Gastroesophageal sphincter (tissue), 3 donors: ENCODE measurements at regions not wholly inside any gene's neighbourhood (a gene's known extent, or its start where the extent isn't known, plus 50 kb on each side); places are given as distances from the start of the nearest gene placed in this dataset.

Experiments
- CTCF ChIP-seq, 4 experiments: fragments of 200-600 bp in 2 of 4; fragments of 450-650 bp in 2 of 4; sonication (generic) in 1 of 4; IDR thresholded peaks; one replicate each; pipeline ENCODE4 v1.5.1; 2017 to 2019; ENCODE audit warnings: antibody characterized with exemption in 4 of 4, mild to moderate bottlenecking in 2 of 4, moderate library complexity in 2 of 4
- POLR2AphosphoS5 ChIP-seq: sonication (generic); formaldehyde crosslinking; IDR thresholded peaks from one replicate; pipeline ENCODE4 v1.6.1; 2017; ENCODE audit warnings: antibody characterized with exemption

GRCh38 chr7:125462615-125463014 is 533.0 kb upstream of the POT1 start:
- no peak for TF ChIP-seq CTCF (IDR thresholded peaks at IDR 0.05)
- TF ChIP-seq POLR2AphosphoS5: no peak
